ENCODE measurements at regions not wholly inside any gene's neighbourhood (a gene's known extent, or its start where the extent isn't known, plus 50 kb on each side); places are given as distances from the start of the nearest gene placed in this dataset.

DNA sequence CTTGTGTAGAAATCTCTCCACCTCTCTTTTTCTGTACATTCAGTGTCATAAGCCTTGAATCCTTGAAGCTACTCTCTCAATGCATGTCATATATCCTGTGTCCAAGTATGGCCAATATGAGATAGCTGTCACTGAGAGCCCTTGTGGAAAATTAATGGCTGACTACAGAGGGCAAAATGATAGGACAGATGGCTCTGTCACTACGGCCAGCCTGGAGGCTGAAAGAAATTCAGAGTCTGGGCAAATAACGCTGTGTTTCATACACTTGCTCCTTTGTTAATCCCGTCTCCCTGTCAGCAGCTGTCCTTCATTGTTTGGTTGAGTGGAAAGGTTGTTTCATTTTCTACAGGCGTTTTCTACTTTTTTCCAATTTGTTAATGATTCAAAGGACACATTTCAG, 70.4 kb upstream of the VGLL2 start:
- Histone ChIP-seq H2BK12ac (ENCODE audit: low read length) (no peak overlapping the region), H3K18ac (ENCODE audit: low read length) (no peak overlapping the region), H2AFZ (ENCODE audit: low read length) (no peak overlapping the region), H4K91ac (ENCODE audit: low read depth, low read length, poor library complexity) (no peak overlapping the region), H2AK5ac (ENCODE audit: low read depth, low read length) (no peak overlapping the region), H3K4me3 (ENCODE audit: low read length in 2 of 2) (no peak overlapping the region), H3K27me3 (ENCODE audit: control insufficient read depth in 3 of 3, insufficient read depth in 3 of 3, low read depth in 1 of 3, low read length in 3 of 3) (no peaks in the 10 kb centered on the region), H2BK5ac (ENCODE audit: low read length) (no peak overlapping the region), H3K4ac (ENCODE audit: low read length) (no peak overlapping the region), H2BK120ac (ENCODE audit: low read depth, low read length) (no peak overlapping the region), H4K8ac (ENCODE audit: low read depth, low read length) (no peak overlapping the region), H3K23ac (ENCODE audit: low read depth, low read length, poor library complexity) (no peak overlapping the region), H3K4me1 (ENCODE audit: control insufficient read depth in 2 of 2, insufficient read depth in 1 of 2, low read depth in 1 of 2, low read length in 2 of 2) (no peaks in the 10 kb centered on the region), H2BK15ac (ENCODE audit: low read length) (no peak overlapping the region), H3K36me3 (replicated peaks in 1 of 2; ENCODE audit: control insufficient read depth in 2 of 2, insufficient read depth in 2 of 2, low read length in 2 of 2) (no peaks in the 10 kb centered on the region), H3K27ac (replicated peaks; ENCODE audit: low read length) (no peak overlapping the region), H3K14ac (ENCODE audit: low read length) (no peak overlapping the region), H3K4me2 (ENCODE audit: insufficient read depth, low read length, poor library complexity, severe bottlenecking) (no peak overlapping the region), H3K9ac (ENCODE audit: low read depth, low read length, poor library complexity) (no peak overlapping the region), H3K79me1 (ENCODE audit: low read depth, low read length) (no peaks in the 10 kb centered on the region), H3K9me3 (replicated peaks in 1 of 2; ENCODE audit: control insufficient read depth in 2 of 2, insufficient read depth in 1 of 2, low read depth in 1 of 2, low read length in 2 of 2) (no peaks in the 10 kb centered on the region)
- DNase-seq (ENCODE audit: low spot score), result no peak
- WGBS, 2 donors (ENCODE audit: extremely low coverage in 2 of 2, insufficient read length in 2 of 2, insufficient replicate concordance in 1 of 2), result no CpG with 5 or more reads among the region's 4 CpGs

DNA sequence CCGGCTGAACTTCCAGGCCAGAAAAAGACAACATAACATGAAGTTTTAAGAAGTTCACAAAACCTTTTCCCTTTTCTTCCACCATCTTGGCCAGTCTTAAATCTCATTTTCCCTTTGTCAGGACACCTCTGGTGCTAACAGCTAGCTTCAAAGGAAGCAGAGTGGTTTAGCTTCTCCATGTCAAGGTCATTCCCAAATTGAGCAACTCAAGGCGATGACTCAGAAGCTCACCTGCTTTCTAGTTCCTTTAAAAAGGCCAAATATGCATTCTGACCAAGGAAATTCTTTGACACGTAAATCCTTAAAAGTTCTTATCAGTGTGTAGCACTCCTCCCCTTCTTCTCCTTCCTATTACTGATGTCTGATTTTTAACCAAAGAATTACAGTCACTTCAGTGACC, 69.6 kb upstream of the VGLL2 start:
- Histone ChIP-seq H2BK5ac (ENCODE audit: low read length) (no peak overlapping the region), H2BK120ac (ENCODE audit: low read depth, low read length) (no peak overlapping the region), H3K18ac (ENCODE audit: low read length) (no peak overlapping the region), H3K4ac (ENCODE audit: low read length) (no peak overlapping the region), H3K23ac (ENCODE audit: low read depth, low read length, poor library complexity) (no peak overlapping the region), H3K27me3 (ENCODE audit: control insufficient read depth in 3 of 3, insufficient read depth in 3 of 3, low read depth in 1 of 3, low read length in 3 of 3) (no peaks in the 10 kb centered on the region), H3K9ac (ENCODE audit: low read depth, low read length, poor library complexity) (no peak overlapping the region), H3K79me1 (ENCODE audit: low read depth, low read length) (no peaks in the 10 kb centered on the region), H3K4me3 (ENCODE audit: low read length in 2 of 2) (no peak overlapping the region), H3K4me1 (ENCODE audit: control insufficient read depth in 2 of 2, insufficient read depth in 1 of 2, low read depth in 1 of 2, low read length in 2 of 2) (no peaks in the 10 kb centered on the region), H3K36me3 (replicated peaks in 1 of 2; ENCODE audit: control insufficient read depth in 2 of 2, insufficient read depth in 2 of 2, low read length in 2 of 2) (no peaks in the 10 kb centered on the region), H2AFZ (ENCODE audit: low read length) (no peak overlapping the region), H2BK15ac (ENCODE audit: low read length) (no peak overlapping the region), H4K8ac (ENCODE audit: low read depth, low read length) (no peak overlapping the region), H3K9me3 (replicated peaks in 1 of 2; ENCODE audit: control insufficient read depth in 2 of 2, insufficient read depth in 1 of 2, low read depth in 1 of 2, low read length in 2 of 2) (no peaks in the 10 kb centered on the region), H2AK5ac (ENCODE audit: low read depth, low read length) (no peak overlapping the region), H3K27ac (replicated peaks; ENCODE audit: low read length) (no peak overlapping the region), H3K4me2 (ENCODE audit: insufficient read depth, low read length, poor library complexity, severe bottlenecking) (no peak overlapping the region), H2BK12ac (ENCODE audit: low read length) (no peak overlapping the region), H4K91ac (ENCODE audit: low read depth, low read length, poor library complexity) (no peak overlapping the region), H3K14ac (ENCODE audit: low read length) (no peak overlapping the region)
- no CpG with 5 or more reads among the region's 3 CpGs for WGBS, 2 donors (ENCODE audit: extremely low coverage in 2 of 2, insufficient read length in 2 of 2, insufficient replicate concordance in 1 of 2)
- DNase-seq (ENCODE audit: low spot score), result no peak

DNA sequence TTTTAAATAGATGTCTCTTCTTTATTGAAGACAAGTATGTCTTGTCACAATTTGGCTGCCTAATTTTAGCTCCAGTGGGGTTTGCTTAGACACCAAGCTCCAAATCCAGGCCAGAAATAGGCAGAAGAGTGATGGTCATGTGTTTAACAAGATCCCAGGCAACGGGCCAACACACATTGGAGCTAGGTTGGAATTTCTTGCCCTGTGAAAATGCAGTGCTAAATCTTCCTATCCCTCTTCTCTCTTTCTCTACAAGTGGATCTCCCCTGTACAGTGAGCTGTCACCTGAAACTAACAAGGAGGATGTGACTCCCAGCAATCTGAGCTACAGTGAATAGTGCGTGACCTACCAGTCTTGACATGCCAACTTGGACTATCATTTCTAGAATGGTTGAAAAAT, 65.3 kb upstream of the VGLL2 start:
- H3K9me3 ChIP-seq (replicated peaks in 1 of 2; ENCODE audit: control insufficient read depth in 2 of 2, insufficient read depth in 1 of 2, low read depth in 1 of 2, low read length in 2 of 2), result no peaks in the 10 kb centered on the region
- H2AK5ac ChIP-seq (ENCODE audit: low read depth, low read length), result no peak overlapping the region
- H3K4me2 ChIP-seq (ENCODE audit: insufficient read depth, low read length, poor library complexity, severe bottlenecking), result no peak overlapping the region
- H4K8ac ChIP-seq (ENCODE audit: low read depth, low read length), result no peak overlapping the region
- H3K4me1 ChIP-seq (ENCODE audit: control insufficient read depth in 2 of 2, insufficient read depth in 1 of 2, low read depth in 1 of 2, low read length in 2 of 2), result peaks cover 0 to 1% of the 10 kb centered on the region in 2 donors
- no peak for DNase-seq (ENCODE audit: low spot score)
- H3K18ac ChIP-seq (ENCODE audit: low read length), result no peak overlapping the region
- H2BK12ac ChIP-seq (ENCODE audit: low read length), result no peak overlapping the region
- H3K79me1 ChIP-seq (ENCODE audit: low read depth, low read length), result no peaks in the 10 kb centered on the region
- no peaks in the 10 kb centered on the region for H3K27me3 ChIP-seq (ENCODE audit: control insufficient read depth in 3 of 3, insufficient read depth in 3 of 3, low read depth in 1 of 3, low read length in 3 of 3)
- H2BK15ac ChIP-seq (ENCODE audit: low read length), result no peak overlapping the region
- H3K9ac ChIP-seq (ENCODE audit: low read depth, low read length, poor library complexity), result no peak overlapping the region
- H3K4me3 ChIP-seq (ENCODE audit: low read length in 2 of 2), result no peak overlapping the region
- no peak overlapping the region for H2BK120ac ChIP-seq (ENCODE audit: low read depth, low read length)
- no peak overlapping the region for H3K14ac ChIP-seq (ENCODE audit: low read length)
- H2BK5ac ChIP-seq (ENCODE audit: low read length), result no peak overlapping the region
- no peak overlapping the region for H3K27ac ChIP-seq (replicated peaks; ENCODE audit: low read length)
- no CpG with 5 or more reads among the region's 2 CpGs for WGBS, 2 donors (ENCODE audit: extremely low coverage in 2 of 2, insufficient read length in 2 of 2, insufficient replicate concordance in 1 of 2)
- no peak overlapping the region for H3K23ac ChIP-seq (ENCODE audit: low read depth, low read length, poor library complexity)
- no peak overlapping the region for H4K91ac ChIP-seq (ENCODE audit: low read depth, low read length, poor library complexity)
- no peaks in the 10 kb centered on the region for H3K36me3 ChIP-seq (replicated peaks in 1 of 2; ENCODE audit: control insufficient read depth in 2 of 2, insufficient read depth in 2 of 2, low read length in 2 of 2)
- H3K4ac ChIP-seq (ENCODE audit: low read length), result no peak overlapping the region
- H2AFZ ChIP-seq (ENCODE audit: low read length), result no peak overlapping the region

DNA sequence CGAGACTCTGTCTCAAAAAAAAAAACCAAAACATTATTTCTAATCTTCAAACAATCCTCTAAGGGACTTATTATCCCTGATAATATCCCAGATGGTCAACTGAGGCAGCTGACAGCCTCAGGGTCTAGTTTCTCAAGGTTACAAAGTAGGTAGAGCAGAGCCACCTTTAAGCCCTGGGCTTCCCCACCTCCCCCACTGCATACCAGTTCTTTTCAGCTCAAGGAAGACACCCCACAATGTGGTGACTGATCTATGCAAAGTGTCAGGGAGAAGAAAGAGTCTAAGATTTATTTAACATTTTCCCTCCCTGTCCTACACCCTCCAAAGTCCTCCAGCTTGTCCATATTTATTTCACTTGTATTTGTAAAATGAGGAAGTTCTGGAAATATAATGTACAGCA, 60.5 kb upstream of the VGLL2 start:
- no peak overlapping the region for H2AK5ac ChIP-seq (ENCODE audit: low read depth, low read length)
- peaks cover 0 to 6% of the 10 kb centered on the region in 2 donors for H3K4me1 ChIP-seq (ENCODE audit: control insufficient read depth in 2 of 2, insufficient read depth in 1 of 2, low read depth in 1 of 2, low read length in 2 of 2)
- H3K9me3 ChIP-seq (replicated peaks in 1 of 2; ENCODE audit: control insufficient read depth in 2 of 2, insufficient read depth in 1 of 2, low read depth in 1 of 2, low read length in 2 of 2), result no peaks in the 10 kb centered on the region
- H3K18ac ChIP-seq (ENCODE audit: low read length), result no peak overlapping the region
- no peak overlapping the region for H3K4ac ChIP-seq (ENCODE audit: low read length)
- H3K36me3 ChIP-seq (replicated peaks in 1 of 2; ENCODE audit: control insufficient read depth in 2 of 2, insufficient read depth in 2 of 2, low read length in 2 of 2), result no peaks in the 10 kb centered on the region
- WGBS, 2 donors (ENCODE audit: extremely low coverage in 2 of 2, insufficient read length in 2 of 2, insufficient replicate concordance in 1 of 2), result no CpG with 5 or more reads among the region's 1 CpG
- H3K23ac ChIP-seq (ENCODE audit: low read depth, low read length, poor library complexity), result no peak overlapping the region
- no peak overlapping the region for H3K4me3 ChIP-seq (ENCODE audit: low read length in 2 of 2)
- no peak overlapping the region for H3K27ac ChIP-seq (replicated peaks; ENCODE audit: low read length)
- no peak overlapping the region for H3K9ac ChIP-seq (ENCODE audit: low read depth, low read length, poor library complexity)
- no peak overlapping the region for H2BK120ac ChIP-seq (ENCODE audit: low read depth, low read length)
- H2BK12ac ChIP-seq (ENCODE audit: low read length), result no peak overlapping the region
- H4K91ac ChIP-seq (ENCODE audit: low read depth, low read length, poor library complexity), result no peak overlapping the region
- H2BK5ac ChIP-seq (ENCODE audit: low read length), result no peak overlapping the region
- H3K4me2 ChIP-seq (ENCODE audit: insufficient read depth, low read length, poor library complexity, severe bottlenecking), result no peak overlapping the region
- DNase-seq (ENCODE audit: low spot score), result no peak
- H3K14ac ChIP-seq (ENCODE audit: low read length), result no peak overlapping the region
- H3K27me3 ChIP-seq (ENCODE audit: control insufficient read depth in 3 of 3, insufficient read depth in 3 of 3, low read depth in 1 of 3, low read length in 3 of 3), result no peaks in the 10 kb centered on the region
- H4K8ac ChIP-seq (ENCODE audit: low read depth, low read length), result no peak overlapping the region
- H2BK15ac ChIP-seq (ENCODE audit: low read length), result no peak overlapping the region
- no peak overlapping the region for H2AFZ ChIP-seq (ENCODE audit: low read length)
- H3K79me1 ChIP-seq (ENCODE audit: low read depth, low read length), result no peaks in the 10 kb centered on the region
